ENCODE measurements at regions not wholly inside any gene's neighbourhood (a gene's known extent, or its start where the extent isn't known, plus 50 kb on each side); places are given as distances from the start of the nearest gene placed in this dataset.

- no peak overlapping the region for H3K27ac ChIP-seq
- TF ChIP-seq CTCF (conservative IDR thresholded peaks at IDR 0.05) (no peak), ZFX (IDR thresholded peaks at IDR 0.05) (no peak)
These were observed 618.0 kb downstream of the NYAP2 start for GRCh38 chr2:226017537-226017936.

- no peak overlapping the region for H3K27ac ChIP-seq
- no peak for TF ChIP-seq ZFX (IDR thresholded peaks at IDR 0.05)
- no peak for TF ChIP-seq CTCF (conservative IDR thresholded peaks at IDR 0.05)
These were observed 617.6 kb downstream of the NYAP2 start for GRCh38 chr2:226017107-226017506.

- H3K27ac ChIP-seq = no peak overlapping the region
- no peak for TF ChIP-seq CTCF (conservative IDR thresholded peaks at IDR 0.05)
- no peak for TF ChIP-seq ZFX (IDR thresholded peaks at IDR 0.05)
These were observed 612.4 kb downstream of the NYAP2 start for GRCh38 chr2:226011716-226012450.

GRCh38 chr2:226002438-226002837 lies 602.9 kb downstream of the NYAP2 start:
- no peak overlapping the region; the same call in 1 of the 2 replicates for H3K27ac ChIP-seq
- TF ChIP-seq CTCF (conservative IDR thresholded peaks at IDR 0.05) (no peak), ZFX (IDR thresholded peaks at IDR 0.05) (no peak)

GRCh38 chr2:226001716-226002115 lies 602.2 kb downstream of the NYAP2 start:
- no peak overlapping the region for H3K27ac ChIP-seq
- TF ChIP-seq ZFX (IDR thresholded peaks at IDR 0.05) (no peak), CTCF (conservative IDR thresholded peaks at IDR 0.05) (no peak)

GRCh38 chr2:225999692-226000091 lies 600.2 kb downstream of the NYAP2 start:
- TF ChIP-seq ZFX (IDR thresholded peaks at IDR 0.05) (no peak), CTCF (conservative IDR thresholded peaks at IDR 0.05) (no peak)
- no peak overlapping the region for H3K27ac ChIP-seq

- H3K27ac ChIP-seq = no peak overlapping the region
- TF ChIP-seq CTCF (conservative IDR thresholded peaks at IDR 0.05) (no peak), ZFX (IDR thresholded peaks at IDR 0.05) (no peak)
These were observed 599.1 kb downstream of the NYAP2 start for GRCh38 chr2:225998653-225999052.
